Epithelial cell of proximal tubule (primary cell): ENCODE measurements at regions not wholly inside any gene's neighbourhood (a gene's known extent, or its start where the extent isn't known, plus 50 kb on each side); places are given as distances from the start of the nearest gene placed in this dataset.
"Not testable (repeated sequence)": the region's sequence is repeated elsewhere in the genome, so short reads cannot be mapped to it uniquely, and the experiment has no call there.

Experiments used
- DNase-seq: peaks from one replicate; pipeline ENCODE4 v3.0.0-alpha.2; 2011; ENCODE audit warnings: low read depth
- H3K4me3 ChIP-seq: 2 replicates; pipeline ENCODE4 v1.5.1; 2011; ENCODE audit warnings: low read depth, mild to moderate bottlenecking, low read length
- TF ChIP-seq, protein P1 (sequence below): conservative IDR thresholded peaks from 2 replicates; pipeline ENCODE4 v1.5.1; 2012; ENCODE audit warnings: low read depth, mild to moderate bottlenecking, low read length

DNA sequence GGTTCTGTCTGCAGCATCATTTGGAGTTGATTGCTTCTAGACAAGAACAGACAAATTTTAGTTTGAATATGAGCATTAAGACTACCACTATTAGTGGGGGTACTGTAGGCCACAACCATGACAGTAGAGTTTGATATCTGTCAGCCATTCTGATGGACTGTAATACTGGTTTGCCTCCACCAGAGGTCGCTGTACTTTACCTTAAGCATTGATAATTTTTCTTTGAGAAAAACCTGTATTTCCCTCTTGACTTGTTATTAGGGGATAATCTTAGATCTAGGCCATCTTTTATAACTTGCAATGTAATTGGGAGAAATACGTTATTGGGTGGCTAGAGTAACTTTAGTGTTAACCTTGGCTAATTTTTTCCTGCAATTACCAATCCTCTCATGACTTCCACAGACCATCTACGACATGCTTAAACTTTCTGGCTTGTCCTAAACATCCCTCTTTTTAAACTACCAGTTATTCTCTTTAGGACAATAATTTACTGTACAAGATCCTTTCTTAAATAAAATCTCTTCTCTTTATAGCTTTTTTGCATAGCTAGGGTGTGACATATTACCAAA, 562.4 kb downstream of the MAGEB5 start:
- no peak overlapping the region for H3K4me3 ChIP-seq
- no peak for DNase-seq
- TF ChIP-seq, protein P1, sequence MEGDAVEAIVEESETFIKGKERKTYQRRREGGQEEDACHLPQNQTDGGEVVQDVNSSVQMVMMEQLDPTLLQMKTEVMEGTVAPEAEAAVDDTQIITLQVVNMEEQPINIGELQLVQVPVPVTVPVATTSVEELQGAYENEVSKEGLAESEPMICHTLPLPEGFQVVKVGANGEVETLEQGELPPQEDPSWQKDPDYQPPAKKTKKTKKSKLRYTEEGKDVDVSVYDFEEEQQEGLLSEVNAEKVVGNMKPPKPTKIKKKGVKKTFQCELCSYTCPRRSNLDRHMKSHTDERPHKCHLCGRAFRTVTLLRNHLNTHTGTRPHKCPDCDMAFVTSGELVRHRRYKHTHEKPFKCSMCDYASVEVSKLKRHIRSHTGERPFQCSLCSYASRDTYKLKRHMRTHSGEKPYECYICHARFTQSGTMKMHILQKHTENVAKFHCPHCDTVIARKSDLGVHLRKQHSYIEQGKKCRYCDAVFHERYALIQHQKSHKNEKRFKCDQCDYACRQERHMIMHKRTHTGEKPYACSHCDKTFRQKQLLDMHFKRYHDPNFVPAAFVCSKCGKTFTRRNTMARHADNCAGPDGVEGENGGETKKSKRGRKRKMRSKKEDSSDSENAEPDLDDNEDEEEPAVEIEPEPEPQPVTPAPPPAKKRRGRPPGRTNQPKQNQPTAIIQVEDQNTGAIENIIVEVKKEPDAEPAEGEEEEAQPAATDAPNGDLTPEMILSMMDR, result peak; percentile 22

DNA sequence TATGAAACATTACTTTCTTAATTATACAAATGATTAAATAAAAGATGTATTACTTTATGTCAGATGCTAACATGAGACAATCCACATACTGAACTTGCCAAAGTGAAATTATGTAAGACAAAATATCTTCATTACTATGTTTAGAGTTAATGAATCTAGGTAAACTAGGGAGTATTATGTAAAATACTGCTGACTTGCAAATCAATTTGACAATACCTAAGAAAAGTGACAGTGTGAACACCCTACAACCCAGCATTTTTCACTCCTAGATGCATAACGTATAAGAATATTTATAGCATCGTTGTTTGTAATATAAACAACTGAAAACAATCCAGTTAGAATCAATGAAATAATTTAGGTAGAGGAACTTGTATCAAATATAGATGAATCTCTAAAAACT, 546.3 kb downstream of the MAGEB5 start:
- TF ChIP-seq, protein P1, result no peak
- H3K4me3 ChIP-seq, result no peak overlapping the region
- no peak for DNase-seq

DNA sequence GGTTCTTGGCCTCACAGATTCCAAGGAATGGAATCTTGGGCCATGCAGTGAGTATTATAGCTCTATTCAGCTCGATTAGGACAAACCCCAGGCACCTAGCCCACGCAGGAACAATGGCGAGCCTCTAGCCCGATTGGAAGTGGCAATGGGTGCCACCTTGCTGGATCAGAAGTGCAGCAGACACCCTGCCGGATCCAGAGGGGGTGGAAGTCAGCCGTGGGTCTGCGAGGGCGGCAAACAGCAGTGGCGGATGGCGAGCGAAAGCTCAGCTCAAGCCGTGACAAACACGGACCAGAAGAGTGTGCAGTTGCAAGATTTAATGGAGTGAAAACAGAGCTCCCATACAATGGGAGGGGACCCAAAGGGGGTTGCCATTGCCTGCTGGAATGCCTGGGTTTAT, 539.8 kb downstream of the MAGEB5 start:
- not testable (repeated sequence) for H3K4me3 ChIP-seq, DNase-seq

DNA sequence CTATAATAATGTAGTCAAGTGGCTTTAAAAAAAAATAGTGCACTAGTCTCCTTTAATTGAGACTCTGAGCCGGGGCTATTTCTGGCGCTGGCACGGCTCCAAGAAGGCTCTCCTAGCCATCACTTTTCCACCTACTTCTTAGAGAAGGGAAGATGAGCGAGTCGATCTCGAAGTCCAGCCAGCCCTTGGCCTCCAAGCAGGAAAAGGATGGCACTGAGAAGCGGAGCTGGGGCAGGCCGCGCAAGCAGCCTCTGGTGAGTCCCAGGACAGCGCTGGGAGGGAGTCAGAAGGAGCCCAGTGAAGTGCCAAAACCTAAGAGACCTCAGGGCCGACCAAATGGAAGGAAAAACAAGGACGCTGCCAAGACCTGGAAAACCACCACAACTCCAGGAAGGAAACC, 531.9 kb downstream of the MAGEB5 start:
- DNase-seq, result no peak
- no peak overlapping the region for H3K4me3 ChIP-seq
- TF ChIP-seq, protein P1, result no peak

DNA sequence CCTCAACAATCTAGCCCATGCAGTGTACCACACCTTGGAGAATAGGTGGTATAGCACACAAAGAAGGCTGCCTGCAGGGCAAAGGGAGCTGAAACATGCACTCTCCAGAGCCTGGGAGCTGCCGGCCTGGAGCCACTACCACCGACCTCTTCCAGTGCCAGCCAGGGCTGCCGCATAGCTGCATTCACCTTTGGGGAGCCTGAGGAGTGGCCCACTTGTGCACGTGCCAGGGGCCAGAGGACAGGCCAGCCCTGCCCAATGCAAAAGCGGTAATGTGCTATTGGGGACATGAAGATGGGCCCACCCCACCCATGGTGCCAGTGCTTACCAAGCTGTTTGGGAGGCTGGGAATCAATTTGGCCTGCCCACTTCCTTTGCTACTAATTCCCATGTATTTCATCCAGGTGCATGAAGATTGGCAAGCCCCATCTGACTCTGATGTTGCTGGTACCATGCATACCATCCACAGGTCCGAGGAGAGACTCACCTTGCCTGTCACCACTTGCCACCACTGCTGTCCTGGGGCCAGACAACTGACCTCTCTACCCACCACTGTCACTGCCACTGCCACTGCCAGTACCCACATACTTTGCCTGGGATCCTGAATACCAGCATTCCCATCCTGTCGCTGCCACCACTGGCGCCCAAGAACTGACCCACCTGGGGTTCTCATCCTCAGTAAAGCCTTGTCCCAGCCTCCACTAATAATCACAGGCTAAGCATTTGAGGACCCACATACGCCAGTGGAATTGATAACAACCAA, 506.9 kb downstream of the MAGEB5 start:
- no peak for DNase-seq
- TF ChIP-seq, protein P1, result no peak
- H3K4me3 ChIP-seq, result no peak overlapping the region

DNA sequence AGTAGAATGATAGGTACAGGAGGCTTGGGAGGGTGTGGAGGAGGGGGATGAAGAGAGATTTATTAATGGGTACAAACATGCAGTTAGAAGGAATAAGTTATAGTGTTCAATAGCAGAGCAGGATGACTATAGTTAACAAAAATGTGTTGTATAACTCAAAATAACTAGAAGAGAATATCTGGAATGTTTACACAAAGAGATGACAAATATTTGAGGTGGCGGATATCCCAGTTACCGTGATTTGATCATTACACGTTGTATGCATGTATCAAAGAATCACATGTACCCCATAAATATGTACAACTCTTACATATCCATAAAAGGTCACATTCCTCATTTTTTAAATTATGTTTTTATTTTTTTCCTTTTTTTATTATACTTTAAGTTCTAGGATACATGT, 456.6 kb downstream of the MAGEB5 start:
- no peak overlapping the region for H3K4me3 ChIP-seq
- TF ChIP-seq, protein P1, result no peak
- no peak for DNase-seq

DNA sequence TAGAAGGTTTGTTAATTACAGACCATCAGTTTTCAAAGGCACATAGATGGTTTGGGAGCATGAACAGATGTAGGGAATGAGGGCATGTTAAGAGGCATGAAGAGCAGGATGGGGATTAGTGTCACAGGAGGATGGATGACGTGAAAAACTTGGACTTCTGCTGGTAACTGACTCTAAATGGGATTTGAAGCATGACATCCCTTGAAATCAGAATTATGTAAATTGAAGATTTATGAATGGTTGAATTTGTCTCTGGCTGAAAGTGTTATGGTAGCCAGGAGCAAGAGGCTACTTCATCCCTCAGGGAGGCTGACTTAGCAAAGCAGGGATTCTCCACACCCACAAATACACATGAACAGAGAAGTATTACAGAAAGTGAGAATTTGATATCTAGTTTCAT, 454.6 kb downstream of the MAGEB5 start:
- no peak overlapping the region for H3K4me3 ChIP-seq
- no peak for DNase-seq
- TF ChIP-seq, protein P1, result no peak
